ENCODE measurements at regions not wholly inside any gene's neighbourhood (a gene's known extent, or its start where the extent isn't known, plus 50 kb on each side); places are given as distances from the start of the nearest gene placed in this dataset.

DNA sequence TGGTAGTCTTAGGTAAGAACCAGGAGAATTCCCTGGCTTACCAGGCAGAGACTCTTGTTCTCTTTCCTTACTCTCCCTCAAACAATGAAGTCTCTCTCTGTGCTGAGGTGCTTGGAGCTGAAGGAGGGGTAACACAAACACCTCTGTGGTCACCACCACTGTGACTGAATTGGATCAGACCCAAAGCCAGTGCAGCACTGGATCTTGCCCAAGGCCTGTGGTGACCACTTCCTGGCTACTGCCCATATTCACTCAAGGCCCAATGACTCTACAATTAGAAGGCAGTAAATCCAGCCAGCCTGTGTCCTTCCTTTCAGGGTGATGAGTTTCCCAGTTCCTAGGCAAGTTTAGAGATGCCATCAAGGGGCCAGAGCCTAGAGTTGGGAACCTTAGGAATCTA, 706.8 kb downstream of the SLC4A3 start:
- ChIA-PET POLR2A (no interaction called here), CTCF (no interaction called here)
- H3K36me3 ChIP-seq (ENCODE audit: control insufficient read depth in 2 of 2, insufficient read depth in 1 of 2, low read length in 2 of 2) = no peaks in the 10 kb centered on the region
- no peak overlapping the region for H3K4me3 ChIP-seq (ENCODE audit: low read depth, low read length)
- H3K4me1 ChIP-seq (ENCODE audit: control insufficient read depth, insufficient read depth, low read length) = no peaks in the 10 kb centered on the region
- no peaks in the 10 kb centered on the region for H3K9me3 ChIP-seq (ENCODE audit: control insufficient read depth, insufficient read depth, low read depth, low read length)
- H3K27ac ChIP-seq (ENCODE audit: extremely low read depth, low read depth, low read length) = no peak overlapping the region
- TF ChIP-seq ZNF624 (tag by site-specific recombination; IDR thresholded peaks at IDR 0.05) (no peak), ZNF768 (tag by site-specific recombination; IDR thresholded peaks at IDR 0.05) (no peak), RBAK (tag by site-specific recombination; IDR thresholded peaks at IDR 0.05) (no peak), ZIC2 (tag by site-specific recombination; IDR thresholded peaks at IDR 0.05) (no peak)

DNA sequence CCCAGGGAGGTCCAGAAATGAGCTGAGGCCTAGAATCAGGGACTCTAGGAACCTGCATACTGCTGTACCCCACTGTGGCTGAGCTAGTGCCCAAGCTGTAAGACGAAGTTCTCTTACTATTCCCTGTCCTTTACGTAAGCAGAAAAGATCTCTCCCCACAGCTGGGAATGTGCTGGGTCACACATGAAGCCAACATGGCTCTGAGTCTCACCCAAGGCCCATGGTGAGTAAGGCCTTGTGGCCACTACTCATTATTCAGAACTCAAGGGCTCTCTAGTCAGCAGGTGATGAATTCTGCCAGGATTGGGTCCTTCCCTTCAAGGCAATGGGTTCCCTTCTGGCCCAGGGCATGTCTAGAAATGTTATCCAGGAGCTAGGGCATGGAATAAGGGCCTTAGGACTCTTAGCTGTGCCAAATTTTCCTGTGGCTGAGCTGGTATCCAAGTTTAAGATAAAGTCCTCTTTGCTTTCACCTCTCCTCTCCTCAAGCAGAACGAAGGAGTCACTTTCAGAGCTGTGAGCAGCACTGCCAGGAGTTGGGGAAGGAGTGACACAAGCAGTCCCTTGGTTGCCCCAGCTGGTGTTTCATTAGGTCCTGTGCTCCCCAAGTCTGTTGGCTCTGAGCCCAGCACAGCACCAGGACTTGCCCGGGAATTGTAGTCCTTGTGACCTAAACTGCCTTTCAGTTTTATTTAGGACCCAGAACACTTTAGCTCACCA, 707.6 kb downstream of the SLC4A3 start:
- Histone ChIP-seq H3K27ac (ENCODE audit: extremely low read depth, low read depth, low read length) (no peak overlapping the region), H3K9me3 (ENCODE audit: control insufficient read depth, insufficient read depth, low read depth, low read length) (no peaks in the 10 kb centered on the region), H3K36me3 (ENCODE audit: control insufficient read depth in 2 of 2, insufficient read depth in 1 of 2, low read length in 2 of 2) (no peaks in the 10 kb centered on the region), H3K4me1 (ENCODE audit: control insufficient read depth, insufficient read depth, low read length) (no peaks in the 10 kb centered on the region), H3K4me3 (ENCODE audit: low read depth, low read length) (no peak overlapping the region)
- ChIA-PET CTCF (no interaction called here), POLR2A (no interaction called here)
- TF ChIP-seq SCRT1 (tag by site-specific recombination; IDR thresholded peaks at IDR 0.05; ENCODE audit: borderline replicate concordance) (no peak), CTCF (tag by site-specific recombination; IDR thresholded peaks at IDR 0.05) (no peak), ZNF324 (tag by site-specific recombination; IDR thresholded peaks at IDR 0.05) (no peak), GFI1B (tag by site-specific recombination; IDR thresholded peaks at IDR 0.05) (no peak), KLF16 (tag by site-specific recombination; IDR thresholded peaks at IDR 0.05) (no peak), ZNF791 (tag by site-specific recombination; IDR thresholded peaks at IDR 0.05) (no peak)
- TF ChIP-seq, protein P1, sequence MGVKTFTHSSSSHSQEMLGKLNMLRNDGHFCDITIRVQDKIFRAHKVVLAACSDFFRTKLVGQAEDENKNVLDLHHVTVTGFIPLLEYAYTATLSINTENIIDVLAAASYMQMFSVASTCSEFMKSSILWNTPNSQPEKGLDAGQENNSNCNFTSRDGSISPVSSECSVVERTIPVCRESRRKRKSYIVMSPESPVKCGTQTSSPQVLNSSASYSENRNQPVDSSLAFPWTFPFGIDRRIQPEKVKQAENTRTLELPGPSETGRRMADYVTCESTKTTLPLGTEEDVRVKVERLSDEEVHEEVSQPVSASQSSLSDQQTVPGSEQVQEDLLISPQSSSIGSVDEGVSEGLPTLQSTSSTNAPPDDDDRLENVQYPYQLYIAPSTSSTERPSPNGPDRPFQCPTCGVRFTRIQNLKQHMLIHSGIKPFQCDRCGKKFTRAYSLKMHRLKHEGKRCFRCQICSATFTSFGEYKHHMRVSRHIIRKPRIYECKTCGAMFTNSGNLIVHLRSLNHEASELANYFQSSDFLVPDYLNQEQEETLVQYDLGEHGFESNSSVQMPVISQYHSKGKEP (tag by site-specific recombination; IDR thresholded peaks at IDR 0.05) = no peak

DNA sequence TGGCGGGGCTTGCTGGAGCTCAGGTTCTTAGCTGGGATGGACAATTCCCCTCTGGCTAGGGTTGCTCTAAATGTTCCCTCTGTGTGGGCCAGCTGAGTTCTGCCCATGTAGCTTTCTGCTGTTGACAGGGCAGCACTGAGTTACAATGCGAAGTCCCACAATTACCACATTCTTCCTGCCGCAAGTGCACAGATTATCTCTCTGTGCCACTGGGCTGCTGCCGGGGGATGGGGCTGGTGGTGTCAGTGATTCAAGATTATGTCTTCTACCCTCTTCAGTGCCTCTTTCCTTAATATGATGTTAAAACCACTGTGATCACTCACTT, 708.1 kb downstream of the SLC4A3 start:
- H3K4me1 ChIP-seq (ENCODE audit: control insufficient read depth, insufficient read depth, low read length) = no peaks in the 10 kb centered on the region
- ChIA-PET POLR2A (no interaction called here), CTCF (no interaction called here)
- H3K4me3 ChIP-seq (ENCODE audit: low read depth, low read length) = no peak overlapping the region
- H3K27ac ChIP-seq (ENCODE audit: extremely low read depth, low read depth, low read length) = no peak overlapping the region
- no peaks in the 10 kb centered on the region for H3K9me3 ChIP-seq (ENCODE audit: control insufficient read depth, insufficient read depth, low read depth, low read length)
- H3K36me3 ChIP-seq (ENCODE audit: control insufficient read depth in 2 of 2, insufficient read depth in 1 of 2, low read length in 2 of 2) = no peaks in the 10 kb centered on the region
- TF ChIP-seq, protein P2, sequence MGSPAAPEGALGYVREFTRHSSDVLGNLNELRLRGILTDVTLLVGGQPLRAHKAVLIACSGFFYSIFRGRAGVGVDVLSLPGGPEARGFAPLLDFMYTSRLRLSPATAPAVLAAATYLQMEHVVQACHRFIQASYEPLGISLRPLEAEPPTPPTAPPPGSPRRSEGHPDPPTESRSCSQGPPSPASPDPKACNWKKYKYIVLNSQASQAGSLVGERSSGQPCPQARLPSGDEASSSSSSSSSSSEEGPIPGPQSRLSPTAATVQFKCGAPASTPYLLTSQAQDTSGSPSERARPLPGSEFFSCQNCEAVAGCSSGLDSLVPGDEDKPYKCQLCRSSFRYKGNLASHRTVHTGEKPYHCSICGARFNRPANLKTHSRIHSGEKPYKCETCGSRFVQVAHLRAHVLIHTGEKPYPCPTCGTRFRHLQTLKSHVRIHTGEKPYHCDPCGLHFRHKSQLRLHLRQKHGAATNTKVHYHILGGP (tag by site-specific recombination; IDR thresholded peaks at IDR 0.05) = no peak
- TF ChIP-seq ZNF830 (tag by site-specific recombination; IDR thresholded peaks at IDR 0.05; ENCODE audit: low read depth) (no peak), HOXC10 (CRISPR knock-in tag; IDR thresholded peaks at IDR 0.05) (no peak), ZNF302 (tag by site-specific recombination; IDR thresholded peaks at IDR 0.05; ENCODE audit: low read depth) (no peak), GFI1B (tag by site-specific recombination; IDR thresholded peaks at IDR 0.05) (no peak), KLF17 (tag by site-specific recombination; IDR thresholded peaks at IDR 0.05) (no peak), ZNF133 (tag by site-specific recombination; IDR thresholded peaks at IDR 0.05) (no peak), PRDM1 (tag by site-specific recombination; IDR thresholded peaks at IDR 0.05) (no peak), MEIS1 (CRISPR knock-in tag; IDR thresholded peaks at IDR 0.05; ENCODE audit: borderline replicate concordance) (no peak)
- TF ChIP-seq, protein P3, sequence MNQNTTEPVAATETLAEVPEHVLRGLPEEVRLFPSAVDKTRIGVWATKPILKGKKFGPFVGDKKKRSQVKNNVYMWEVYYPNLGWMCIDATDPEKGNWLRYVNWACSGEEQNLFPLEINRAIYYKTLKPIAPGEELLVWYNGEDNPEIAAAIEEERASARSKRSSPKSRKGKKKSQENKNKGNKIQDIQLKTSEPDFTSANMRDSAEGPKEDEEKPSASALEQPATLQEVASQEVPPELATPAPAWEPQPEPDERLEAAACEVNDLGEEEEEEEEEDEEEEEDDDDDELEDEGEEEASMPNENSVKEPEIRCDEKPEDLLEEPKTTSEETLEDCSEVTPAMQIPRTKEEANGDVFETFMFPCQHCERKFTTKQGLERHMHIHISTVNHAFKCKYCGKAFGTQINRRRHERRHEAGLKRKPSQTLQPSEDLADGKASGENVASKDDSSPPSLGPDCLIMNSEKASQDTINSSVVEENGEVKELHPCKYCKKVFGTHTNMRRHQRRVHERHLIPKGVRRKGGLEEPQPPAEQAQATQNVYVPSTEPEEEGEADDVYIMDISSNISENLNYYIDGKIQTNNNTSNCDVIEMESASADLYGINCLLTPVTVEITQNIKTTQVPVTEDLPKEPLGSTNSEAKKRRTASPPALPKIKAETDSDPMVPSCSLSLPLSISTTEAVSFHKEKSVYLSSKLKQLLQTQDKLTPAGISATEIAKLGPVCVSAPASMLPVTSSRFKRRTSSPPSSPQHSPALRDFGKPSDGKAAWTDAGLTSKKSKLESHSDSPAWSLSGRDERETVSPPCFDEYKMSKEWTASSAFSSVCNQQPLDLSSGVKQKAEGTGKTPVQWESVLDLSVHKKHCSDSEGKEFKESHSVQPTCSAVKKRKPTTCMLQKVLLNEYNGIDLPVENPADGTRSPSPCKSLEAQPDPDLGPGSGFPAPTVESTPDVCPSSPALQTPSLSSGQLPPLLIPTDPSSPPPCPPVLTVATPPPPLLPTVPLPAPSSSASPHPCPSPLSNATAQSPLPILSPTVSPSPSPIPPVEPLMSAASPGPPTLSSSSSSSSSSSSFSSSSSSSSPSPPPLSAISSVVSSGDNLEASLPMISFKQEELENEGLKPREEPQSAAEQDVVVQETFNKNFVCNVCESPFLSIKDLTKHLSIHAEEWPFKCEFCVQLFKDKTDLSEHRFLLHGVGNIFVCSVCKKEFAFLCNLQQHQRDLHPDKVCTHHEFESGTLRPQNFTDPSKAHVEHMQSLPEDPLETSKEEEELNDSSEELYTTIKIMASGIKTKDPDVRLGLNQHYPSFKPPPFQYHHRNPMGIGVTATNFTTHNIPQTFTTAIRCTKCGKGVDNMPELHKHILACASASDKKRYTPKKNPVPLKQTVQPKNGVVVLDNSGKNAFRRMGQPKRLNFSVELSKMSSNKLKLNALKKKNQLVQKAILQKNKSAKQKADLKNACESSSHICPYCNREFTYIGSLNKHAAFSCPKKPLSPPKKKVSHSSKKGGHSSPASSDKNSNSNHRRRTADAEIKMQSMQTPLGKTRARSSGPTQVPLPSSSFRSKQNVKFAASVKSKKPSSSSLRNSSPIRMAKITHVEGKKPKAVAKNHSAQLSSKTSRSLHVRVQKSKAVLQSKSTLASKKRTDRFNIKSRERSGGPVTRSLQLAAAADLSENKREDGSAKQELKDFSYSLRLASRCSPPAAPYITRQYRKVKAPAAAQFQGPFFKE (tag by site-specific recombination; IDR thresholded peaks at IDR 0.05; ENCODE audit: borderline replicate concordance) = no peak
